SK-N-SH (cell line): ENCODE measurements at regions not wholly inside any gene's neighbourhood (a gene's known extent, or its start where the extent isn't known, plus 50 kb on each side); places are given as distances from the start of the nearest gene placed in this dataset.

Experiments
- CTCF ChIA-PET: fragments of 300-600, 350-600 bp; formaldehyde crosslinking; extraction: SDS; loops from one replicate; lab custom pipeline; 2021; lab: Yijun Ruan, JAX
- POLR2A ChIA-PET: fragments of 350-600 bp; sonication (Branson Sonifier 250); formaldehyde crosslinking; extraction: SDS; loops from one replicate; lab custom pipeline; 2020; ENCODE audit warnings: antibody characterized with exemption, inconsistent platforms; lab: Yijun Ruan, JAX
- DNase-seq: peaks from one replicate; pipeline ENCODE4 v3.0.0; 2012
- H2AFZ ChIP-seq: fragments of 200-600 bp; sonication (generic); 2 replicates; pipeline ENCODE4 v1.8.1; 2016; ENCODE audit warnings: antibody characterized with exemption, mild to moderate bottlenecking, low read depth
- H3F3A ChIP-seq: fragments of 200-600 bp; sonication (generic); replicated peaks from 2 replicates; pipeline ENCODE3; 2016; ENCODE audit warnings: antibody characterized with exemption, mild to moderate bottlenecking; ENCODE audit not compliant: insufficient read depth
- H3K27ac ChIP-seq, 2 experiments: fragments of 200-500 bp in 1 of 2; fragments of 200-600 bp in 1 of 2; sonication (Bioruptor generic) in 1 of 2; sonication (generic), shearing (Covaris generic) in 1 of 2; 2 replicates each; pipeline versions ENCODE4 v1.5.1 to v1.6.1; 2014 to 2016; ENCODE audit warnings: low read depth in 2 of 2, inconsistent platforms in 1 of 2, low read length in 1 of 2, mild to moderate bottlenecking in 1 of 2, mixed read lengths in 1 of 2
- H3K27me3 ChIP-seq: fragments of 200-600 bp; sonication (generic), shearing (Covaris generic); 2 replicates; pipeline ENCODE4 v1.6.1; 2016; ENCODE audit warnings: mixed run types; ENCODE audit not compliant: insufficient read depth
- H3K36me3 ChIP-seq, 2 experiments: fragments of 200-500 bp in 1 of 2; fragments of 200-600 bp in 1 of 2; sonication (Bioruptor generic) in 1 of 2; sonication (generic) in 1 of 2; replicated peaks in 1 of 2; 2 replicates each; pipeline versions ENCODE3 to v1.5.1; 2014 to 2016; ENCODE audit warnings: low read length in 1 of 2, mild to moderate bottlenecking in 1 of 2; ENCODE audit not compliant: insufficient read depth in 2 of 2, control insufficient read depth in 1 of 2
- H3K4me1 ChIP-seq, 2 experiments: fragments of 200-500 bp in 1 of 2; fragments of 200-600 bp in 1 of 2; sonication (Bioruptor generic) in 1 of 2; sonication (generic), shearing (Covaris generic) in 1 of 2; 2 replicates each; pipeline versions ENCODE4 v1.5.1 to v1.6.1; 2014 to 2016; ENCODE audit warnings: low read depth in 1 of 2, low read length in 1 of 2, mixed run types in 1 of 2; ENCODE audit not compliant: insufficient read depth in 2 of 2, control insufficient read depth in 1 of 2
- H3K4me2 ChIP-seq: fragments of 200-600 bp; sonication (generic), shearing (Covaris generic); 2 replicates; pipeline ENCODE4 v1.6.1; 2017; ENCODE audit warnings: mixed run types
- H3K4me3 ChIP-seq, 2 experiments: fragments of 200-500 bp in 1 of 2; fragments of 200-600 bp in 1 of 2; sonication (Bioruptor generic) in 1 of 2; sonication (generic), shearing (Covaris generic) in 1 of 2; 2 replicates each; pipeline versions ENCODE4 v1.5.1 to v1.8.1; 2014 to 2016; ENCODE audit warnings: low read depth in 2 of 2, inconsistent platforms in 1 of 2, low read length in 1 of 2, mild to moderate bottlenecking in 1 of 2, mixed read lengths in 1 of 2, moderate library complexity in 1 of 2
- H3K79me2 ChIP-seq: fragments of 200-600 bp; sonication (generic); 2 replicates; pipeline ENCODE4 v1.8.1; 2017; ENCODE audit warnings: mild to moderate bottlenecking; ENCODE audit not compliant: insufficient read depth
- H3K9ac ChIP-seq: fragments of 200-600 bp; sonication (generic); 2 replicates; pipeline ENCODE4 v1.6.1; 2017; ENCODE audit warnings: mixed run types
- H3K9me2 ChIP-seq: fragments of 200-600 bp; sonication (generic); 2 replicates; pipeline ENCODE4 v1.6.1; 2017; ENCODE audit warnings: mixed run types
- H3K9me3 ChIP-seq: fragments of 200-600 bp; sonication (generic); 2 replicates; pipeline ENCODE4 v1.6.1; 2017; ENCODE audit warnings: mixed run types, mild to moderate bottlenecking, moderate library complexity
- H4K20me1 ChIP-seq: fragments of 200-600 bp; sonication (generic); 2 replicates; pipeline ENCODE4 v1.6.1; 2017; ENCODE audit warnings: mild to moderate bottlenecking, mixed run types; ENCODE audit not compliant: insufficient read depth
- ELF1 ChIP-seq: IDR thresholded peaks from 2 replicates; pipeline ENCODE4 v1.4.0; 2012
- EP300 ChIP-seq, 2 experiments: IDR thresholded peaks; 2 replicates each; pipeline versions ENCODE4 v1.4.0 to v1.6.1; 2012; ENCODE audit warnings: borderline replicate concordance in 1 of 2, low read depth in 1 of 2, low read length in 1 of 2
- EZH2phosphoT487 ChIP-seq: fragments of 200-600 bp; sonication (generic); IDR thresholded peaks from 2 replicates; pipeline ENCODE4 v1.6.1; 2017; ENCODE audit warnings: low read depth, mixed run types, mild to moderate bottlenecking, antibody characterized with exemption, moderate library complexity, borderline replicate concordance
- FOXJ3 ChIP-seq: sonication (generic); formaldehyde crosslinking; IDR thresholded peaks from 2 replicates; pipeline ENCODE4 v1.5.1; 2020; ENCODE audit warnings: mild to moderate bottlenecking, missing genetic modification reagents
- GABPA ChIP-seq: IDR thresholded peaks from 2 replicates; pipeline ENCODE4 v1.4.0; 2012; ENCODE audit warnings: low read depth, mild to moderate bottlenecking
- JUND ChIP-seq: IDR thresholded peaks from 2 replicates; pipeline ENCODE4 v1.4.0; 2012
- MEF2A ChIP-seq: IDR thresholded peaks from 2 replicates; pipeline ENCODE4 v1.4.0; 2012; ENCODE audit warnings: low read depth, borderline replicate concordance
- MXI1 ChIP-seq: IDR thresholded peaks from 2 replicates; pipeline ENCODE4 v1.6.1; 2012; ENCODE audit warnings: mild to moderate bottlenecking, low read depth, low read length, improper control_type of control experiment
- POLR2AphosphoS5 ChIP-seq: IDR thresholded peaks from 2 replicates; pipeline ENCODE4 v1.6.1; 2012; ENCODE audit warnings: low read depth, low read length
- RCOR1 ChIP-seq: fragments of 150-350 bp; IDR thresholded peaks from 2 replicates; pipeline ENCODE4 v1.6.1; 2017; ENCODE audit warnings: antibody characterized with exemption, low read length
- RFX5 ChIP-seq: IDR thresholded peaks from 2 replicates; pipeline ENCODE4 v1.6.1; 2012; ENCODE audit warnings: mild to moderate bottlenecking, improper control_type of control experiment, low read length
- RXRA ChIP-seq: IDR thresholded peaks from 2 replicates; pipeline ENCODE4 v1.4.0; 2012; ENCODE audit warnings: low read depth, mild to moderate bottlenecking, borderline replicate concordance
- SIN3A ChIP-seq: IDR thresholded peaks from 2 replicates; pipeline ENCODE4 v1.6.1; 2012; ENCODE audit warnings: low read depth, mild to moderate bottlenecking, low read length, moderate library complexity, borderline replicate concordance
- SMC3 ChIP-seq: IDR thresholded peaks from 2 replicates; pipeline ENCODE4 v1.6.1; 2012; ENCODE audit warnings: low read depth, low read length, improper control_type of control experiment
- TAF1 ChIP-seq: IDR thresholded peaks from 2 replicates; pipeline ENCODE4 v1.6.1; 2012; ENCODE audit warnings: low read depth, mild to moderate bottlenecking, low read length, moderate library complexity, borderline replicate concordance
- TCF12 ChIP-seq: IDR thresholded peaks from 2 replicates; pipeline ENCODE4 v1.4.0; 2012
- WGBS: methylation state at CpG from one replicate; pipeline ENCODE4 v1.1.6; 2017; ENCODE audit warnings: low lambda C conversion rate; 5-methylcytosine and 5-hydroxymethylcytosine counted together
- TF ChIP-seq, protein P1 (sequence below): IDR thresholded peaks from 2 replicates; pipeline ENCODE4 v1.6.1; 2012; ENCODE audit warnings: mild to moderate bottlenecking, low read depth, low read length, moderate library complexity
- TF ChIP-seq, protein P2 (sequence below): IDR thresholded peaks from 2 replicates; pipeline ENCODE4 v1.4.0; 2012; ENCODE audit warnings: low read depth, borderline replicate concordance

DNA sequence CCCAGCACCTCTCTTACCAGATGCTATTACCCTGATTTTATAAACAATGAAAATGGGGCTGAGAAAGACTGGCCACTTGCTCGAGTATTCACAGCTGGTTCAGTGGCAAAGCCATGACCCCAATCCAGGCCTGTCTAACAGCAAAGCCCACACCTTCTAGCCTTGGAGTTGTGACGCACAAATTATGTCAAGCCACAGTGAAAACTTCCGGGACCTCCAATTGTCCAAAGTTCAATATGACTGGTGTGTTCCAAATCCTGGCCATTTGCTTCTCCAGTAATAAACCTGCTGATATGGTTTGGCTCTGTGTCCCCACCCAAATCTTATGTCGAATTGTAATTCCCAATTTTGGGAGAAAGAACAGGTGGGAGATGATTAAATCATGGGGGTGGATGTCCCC is 64.7 kb upstream of the RIOK3 start:
- H4K20me1 ChIP-seq, result no peaks in the 10 kb centered on the region
- peaks cover 8% of the 10 kb centered on the region for H3F3A ChIP-seq
- no peak overlapping the region for H3K9ac ChIP-seq
- WGBS, result 95% methylated on average over 4 of the region's 4 CpGs
- POLR2A ChIA-PET, result no interaction called here
- no peaks in the 10 kb centered on the region for H3K79me2 ChIP-seq
- H3K4me1 ChIP-seq, result no peaks in the 10 kb centered on the region
- CTCF ChIA-PET, result interaction anchor here (1.0 to 1.6 kb wide), 4 partner anchors 9 to 571 kb away, joined by 3 to 7 read pairs (median 3); no protein-coding TSS in a partner anchor
- H3K36me3 ChIP-seq, result no peaks in the 10 kb centered on the region
- H3K9me2 ChIP-seq, result no peaks in the 10 kb centered on the region
- no peak for DNase-seq
- no peak overlapping the region for H3K27ac ChIP-seq
- H3K9me3 ChIP-seq, result no peaks in the 10 kb centered on the region
- H3K27me3 ChIP-seq, result no peaks in the 10 kb centered on the region
- H3K4me2 ChIP-seq, result no peak overlapping the region
- no peak overlapping the region for H3K4me3 ChIP-seq
- TF ChIP-seq ELF1, result no peak
- no peak for TF ChIP-seq EP300 (IDR thresholded peaks at IDR 0.05; ENCODE audit: borderline replicate concordance in 1 of 2, low read depth in 1 of 2, low read length in 1 of 2)
- TF ChIP-seq RXRA, result no peak
- TF ChIP-seq JUND, result no peak
- TF ChIP-seq GABPA, result no peak
- TF ChIP-seq RFX5, result no peak
- TF ChIP-seq, protein P1, sequence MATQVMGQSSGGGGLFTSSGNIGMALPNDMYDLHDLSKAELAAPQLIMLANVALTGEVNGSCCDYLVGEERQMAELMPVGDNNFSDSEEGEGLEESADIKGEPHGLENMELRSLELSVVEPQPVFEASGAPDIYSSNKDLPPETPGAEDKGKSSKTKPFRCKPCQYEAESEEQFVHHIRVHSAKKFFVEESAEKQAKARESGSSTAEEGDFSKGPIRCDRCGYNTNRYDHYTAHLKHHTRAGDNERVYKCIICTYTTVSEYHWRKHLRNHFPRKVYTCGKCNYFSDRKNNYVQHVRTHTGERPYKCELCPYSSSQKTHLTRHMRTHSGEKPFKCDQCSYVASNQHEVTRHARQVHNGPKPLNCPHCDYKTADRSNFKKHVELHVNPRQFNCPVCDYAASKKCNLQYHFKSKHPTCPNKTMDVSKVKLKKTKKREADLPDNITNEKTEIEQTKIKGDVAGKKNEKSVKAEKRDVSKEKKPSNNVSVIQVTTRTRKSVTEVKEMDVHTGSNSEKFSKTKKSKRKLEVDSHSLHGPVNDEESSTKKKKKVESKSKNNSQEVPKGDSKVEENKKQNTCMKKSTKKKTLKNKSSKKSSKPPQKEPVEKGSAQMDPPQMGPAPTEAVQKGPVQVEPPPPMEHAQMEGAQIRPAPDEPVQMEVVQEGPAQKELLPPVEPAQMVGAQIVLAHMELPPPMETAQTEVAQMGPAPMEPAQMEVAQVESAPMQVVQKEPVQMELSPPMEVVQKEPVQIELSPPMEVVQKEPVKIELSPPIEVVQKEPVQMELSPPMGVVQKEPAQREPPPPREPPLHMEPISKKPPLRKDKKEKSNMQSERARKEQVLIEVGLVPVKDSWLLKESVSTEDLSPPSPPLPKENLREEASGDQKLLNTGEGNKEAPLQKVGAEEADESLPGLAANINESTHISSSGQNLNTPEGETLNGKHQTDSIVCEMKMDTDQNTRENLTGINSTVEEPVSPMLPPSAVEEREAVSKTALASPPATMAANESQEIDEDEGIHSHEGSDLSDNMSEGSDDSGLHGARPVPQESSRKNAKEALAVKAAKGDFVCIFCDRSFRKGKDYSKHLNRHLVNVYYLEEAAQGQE, result no peak
- TF ChIP-seq RCOR1, result no peak
- TF ChIP-seq, protein P2, sequence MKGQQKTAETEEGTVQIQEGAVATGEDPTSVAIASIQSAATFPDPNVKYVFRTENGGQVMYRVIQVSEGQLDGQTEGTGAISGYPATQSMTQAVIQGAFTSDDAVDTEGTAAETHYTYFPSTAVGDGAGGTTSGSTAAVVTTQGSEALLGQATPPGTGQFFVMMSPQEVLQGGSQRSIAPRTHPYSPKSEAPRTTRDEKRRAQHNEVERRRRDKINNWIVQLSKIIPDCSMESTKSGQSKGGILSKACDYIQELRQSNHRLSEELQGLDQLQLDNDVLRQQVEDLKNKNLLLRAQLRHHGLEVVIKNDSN, result no peak
- TF ChIP-seq SIN3A, result no peak
- TF ChIP-seq MEF2A, result no peak
- H2AFZ ChIP-seq, result no peak overlapping the region

DNA sequence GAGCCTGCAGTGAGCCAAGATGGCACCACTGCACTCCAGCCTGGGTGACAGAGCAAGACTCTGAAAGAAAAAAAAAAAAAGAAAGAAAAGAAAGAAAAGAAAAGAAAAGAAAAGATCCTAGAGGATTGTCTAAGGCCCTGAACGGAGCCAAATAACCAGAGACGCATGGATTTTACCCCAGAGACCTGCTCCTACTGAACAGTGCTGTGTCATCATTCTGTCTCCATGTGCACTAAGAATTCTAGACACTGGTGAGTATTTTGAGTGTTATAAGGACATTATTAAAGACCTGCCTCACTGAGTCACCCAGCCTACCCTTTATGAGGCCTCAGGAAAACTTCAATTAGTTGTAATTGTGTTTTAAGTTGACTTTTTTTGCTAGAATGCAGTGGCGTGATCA is 61.9 kb upstream of the RIOK3 start:
- no peak overlapping the region for H3K4me2 ChIP-seq
- no peak overlapping the region for H3K9ac ChIP-seq
- no peak for DNase-seq
- H3F3A ChIP-seq, result peaks cover 8% of the 10 kb centered on the region
- H3K9me3 ChIP-seq, result no peaks in the 10 kb centered on the region
- TF ChIP-seq GABPA (no peak), TAF1 (no peak), ELF1 (no peak), RCOR1 (no peak), MXI1 (no peak), FOXJ3 (CRISPR knock-in tag) (no peak), MEF2A (no peak), TCF12 (no peak), SIN3A (no peak), POLR2AphosphoS5 (no peak), SMC3 (no peak), EZH2phosphoT487 (no peak)
- TF ChIP-seq, protein P2, result no peak
- no peak overlapping the region for H2AFZ ChIP-seq
- no peaks in the 10 kb centered on the region for H3K79me2 ChIP-seq
- H3K9me2 ChIP-seq, result no peaks in the 10 kb centered on the region
- 100% methylated on average over 3 of the region's 3 CpGs for WGBS
- no peaks in the 10 kb centered on the region for H4K20me1 ChIP-seq
- POLR2A ChIA-PET, result interaction anchor here (0.6 kb wide), 1 partner anchor 265 kb away, joined by 5 read pairs; no protein-coding TSS in a partner anchor
- no peak overlapping the region for H3K4me3 ChIP-seq
- peaks cover 0 to 4% of the 10 kb centered on the region in 2 experiments for H3K36me3 ChIP-seq
- H3K27me3 ChIP-seq, result no peaks in the 10 kb centered on the region
- CTCF ChIA-PET, result no interaction called here
- no peaks in the 10 kb centered on the region for H3K4me1 ChIP-seq
- no peak overlapping the region for H3K27ac ChIP-seq
